Gastrocnemius medialis (tissue), 4 donors: ENCODE measurements at regions not wholly inside any gene's neighbourhood (a gene's known extent, or its start where the extent isn't known, plus 50 kb on each side); places are given as distances from the start of the nearest gene placed in this dataset.

Source experiments
- POLR2A ChIP-seq, 2 donors: fragments of 450-650 bp; IDR thresholded peaks; one replicate each; pipeline ENCODE4 v1.6.1; 2017; ENCODE audit warnings: antibody characterized with exemption in 2 of 2, mild to moderate bottlenecking in 2 of 2, moderate library complexity in 2 of 2
- TF ChIP-seq, protein P1 (sequence below), 5 experiments: fragments of 450-650 bp in 3 of 5; fragments of 200-600 bp in 2 of 5; sonication (generic) in 2 of 5; IDR thresholded peaks in 4 of 5; conservative IDR thresholded peaks in 1 of 5; 1 replicate in 4 of 5; 2 replicates in 1 of 5; pipeline ENCODE4 v1.5.1; 2016 to 2019; ENCODE audit warnings: antibody characterized with exemption in 5 of 5, mild to moderate bottlenecking in 3 of 5, moderate library complexity in 3 of 5

DNA sequence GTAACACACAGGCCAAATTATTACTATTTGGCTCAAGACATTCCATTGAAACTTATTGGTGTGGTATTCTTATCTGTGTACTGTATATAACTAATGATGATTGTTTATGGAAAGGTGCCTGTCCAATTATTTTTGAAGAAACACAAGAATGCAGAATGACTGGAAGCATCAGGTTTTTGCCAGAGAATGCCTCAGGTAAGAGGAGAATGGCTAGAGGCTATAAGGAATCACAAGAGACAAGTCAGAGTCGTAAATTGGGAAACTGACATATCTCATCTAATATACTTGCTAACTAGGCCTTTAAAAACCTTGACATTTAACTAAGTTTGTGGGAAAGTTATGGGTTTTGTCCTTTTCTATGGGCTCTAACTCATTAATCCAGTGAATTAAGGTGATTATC is 69.3 kb upstream of the TTC29 start:
- TF ChIP-seq, protein P1, sequence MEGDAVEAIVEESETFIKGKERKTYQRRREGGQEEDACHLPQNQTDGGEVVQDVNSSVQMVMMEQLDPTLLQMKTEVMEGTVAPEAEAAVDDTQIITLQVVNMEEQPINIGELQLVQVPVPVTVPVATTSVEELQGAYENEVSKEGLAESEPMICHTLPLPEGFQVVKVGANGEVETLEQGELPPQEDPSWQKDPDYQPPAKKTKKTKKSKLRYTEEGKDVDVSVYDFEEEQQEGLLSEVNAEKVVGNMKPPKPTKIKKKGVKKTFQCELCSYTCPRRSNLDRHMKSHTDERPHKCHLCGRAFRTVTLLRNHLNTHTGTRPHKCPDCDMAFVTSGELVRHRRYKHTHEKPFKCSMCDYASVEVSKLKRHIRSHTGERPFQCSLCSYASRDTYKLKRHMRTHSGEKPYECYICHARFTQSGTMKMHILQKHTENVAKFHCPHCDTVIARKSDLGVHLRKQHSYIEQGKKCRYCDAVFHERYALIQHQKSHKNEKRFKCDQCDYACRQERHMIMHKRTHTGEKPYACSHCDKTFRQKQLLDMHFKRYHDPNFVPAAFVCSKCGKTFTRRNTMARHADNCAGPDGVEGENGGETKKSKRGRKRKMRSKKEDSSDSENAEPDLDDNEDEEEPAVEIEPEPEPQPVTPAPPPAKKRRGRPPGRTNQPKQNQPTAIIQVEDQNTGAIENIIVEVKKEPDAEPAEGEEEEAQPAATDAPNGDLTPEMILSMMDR (IDR thresholded peaks at IDR 0.05 in 4 of 5, conservative IDR thresholded peaks at IDR 0.05 in 1 of 5), result no peak
- TF ChIP-seq POLR2A (IDR thresholded peaks at IDR 0.05), result no peak
